HG03045 (cell line): ENCODE measurements at regions not wholly inside any gene's neighbourhood (a gene's known extent, or its start where the extent isn't known, plus 50 kb on each side); places are given as distances from the start of the nearest gene placed in this dataset.

Experiments used
- ATAC-seq: cut with Tn5 transposase; IDR thresholded peaks from one replicate; pipeline ENCODE4 v1.9.1; 2021; ENCODE audit warnings: mild to moderate bottlenecking, moderate library complexity; ENCODE audit not compliant: unreplicated experiment

DNA sequence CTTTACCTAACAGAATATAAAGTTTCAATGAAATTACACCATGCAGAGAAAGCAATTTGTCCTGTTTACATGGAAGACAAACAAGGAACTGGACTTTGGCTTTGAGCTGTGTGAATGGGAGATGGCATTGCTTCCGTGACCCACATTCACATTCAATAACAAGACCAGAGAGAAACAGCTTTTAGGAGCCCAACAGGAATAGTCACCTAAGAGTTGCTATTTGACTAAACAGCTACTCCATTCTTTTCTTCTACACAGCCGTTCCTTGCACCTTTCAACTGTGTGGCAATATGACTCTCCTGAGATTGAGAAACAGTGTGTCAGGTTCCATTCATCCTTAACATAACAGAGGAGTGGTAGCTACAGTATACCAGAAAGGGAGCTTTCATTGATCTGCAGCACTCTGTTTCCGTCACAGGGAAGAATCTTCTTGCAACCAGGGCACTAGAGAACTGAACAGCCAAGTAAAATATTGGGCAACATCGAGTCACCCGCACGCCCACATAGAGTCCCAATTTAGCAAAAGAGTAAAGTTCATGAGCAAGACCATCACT lies 355.1 kb downstream of the HAO1 start:
- no peak for ATAC-seq

GRCh38 chr20:7586481-7586880 lies 353.8 kb downstream of the HAO1 start:
- no peak for ATAC-seq

DNA sequence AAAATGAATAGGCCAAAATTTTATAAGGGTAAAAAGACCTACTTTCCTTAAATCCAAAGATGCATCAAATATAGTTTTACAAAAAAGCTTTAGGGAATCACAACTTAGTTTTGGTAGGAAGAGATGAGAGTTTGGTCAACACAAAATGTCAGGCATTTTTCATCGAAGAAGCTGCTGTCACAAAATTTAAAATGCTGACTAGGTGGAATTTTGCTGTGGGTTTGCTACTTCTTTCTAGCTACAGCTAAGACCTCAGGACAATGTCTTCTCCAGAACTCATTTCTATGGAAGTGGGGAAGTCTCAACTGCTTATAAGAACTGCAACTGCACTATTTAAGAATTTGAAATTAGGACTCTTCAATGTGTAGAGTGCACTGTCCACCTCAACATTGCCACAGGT lies 351.1 kb downstream of the HAO1 start:
- ATAC-seq: no peak

- ATAC-seq: no peak
Measured at GRCh38 chr20:7596541-7596940, 343.7 kb downstream of the HAO1 start.

DNA sequence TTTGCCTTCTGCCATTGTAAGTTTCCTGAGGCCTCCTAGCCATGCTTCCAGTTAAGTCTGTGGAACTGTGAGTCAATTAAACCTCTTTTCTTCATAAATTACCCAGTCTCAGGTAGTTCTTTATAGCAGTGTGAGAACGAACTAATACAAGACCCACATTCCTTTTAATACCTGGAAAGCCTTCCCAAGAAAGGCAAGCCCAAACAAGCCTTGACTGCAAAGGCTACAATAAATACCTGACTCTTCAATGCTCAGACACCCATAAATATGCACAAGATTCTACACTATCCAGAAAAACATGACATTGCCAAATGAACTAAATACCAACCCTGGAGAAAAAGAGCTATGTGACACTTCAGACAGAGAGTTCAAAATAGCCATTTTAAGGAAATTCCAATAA lies 338.8 kb downstream of the HAO1 start:
- no peak for ATAC-seq

GRCh38 chr20:7606941-7607340 lies 333.3 kb downstream of the HAO1 start:
- no peak for ATAC-seq

GRCh38 chr20:7608250-7608649 lies 332.0 kb downstream of the HAO1 start:
- no peak for ATAC-seq

DNA sequence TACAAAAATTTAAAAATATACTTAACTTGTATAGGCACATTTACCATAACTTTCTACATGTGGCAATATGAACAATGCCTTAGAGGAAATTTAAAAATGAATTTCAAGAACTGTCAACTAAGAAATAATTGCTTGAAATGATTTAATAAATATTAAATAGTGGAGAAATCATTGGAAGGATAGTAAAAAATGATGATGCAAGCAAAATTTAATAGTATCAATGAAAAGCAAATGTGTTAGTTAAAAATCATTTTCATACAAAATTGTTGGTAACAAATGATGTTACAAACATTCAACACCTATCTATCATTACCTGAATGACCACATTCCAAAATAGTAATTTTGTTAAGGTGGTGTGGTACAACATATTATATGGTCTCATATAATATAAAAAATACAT lies 331.0 kb downstream of the HAO1 start:
- no peak for ATAC-seq

DNA sequence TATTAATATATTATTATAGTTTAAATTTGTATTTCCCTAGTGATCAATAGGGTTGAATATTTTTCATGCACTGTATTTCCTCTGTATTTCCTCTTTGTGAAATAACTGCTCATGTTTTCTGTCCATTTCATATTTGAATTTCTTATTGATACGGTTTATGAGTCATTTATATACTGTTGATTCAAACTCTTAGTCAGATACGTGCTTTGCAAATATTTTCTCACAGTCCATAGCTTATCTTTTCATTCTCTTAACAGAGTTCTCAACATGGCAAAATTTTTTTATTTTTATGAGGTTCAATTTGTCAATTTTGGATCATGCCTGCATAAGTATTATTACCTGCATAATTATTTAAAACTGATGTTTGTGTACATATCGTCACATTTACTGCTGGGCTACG lies 329.6 kb downstream of the HAO1 start:
- ATAC-seq: no peak

GRCh38 chr20:7617797-7618196 lies 322.5 kb downstream of the HAO1 start:
- ATAC-seq: no peak

DNA sequence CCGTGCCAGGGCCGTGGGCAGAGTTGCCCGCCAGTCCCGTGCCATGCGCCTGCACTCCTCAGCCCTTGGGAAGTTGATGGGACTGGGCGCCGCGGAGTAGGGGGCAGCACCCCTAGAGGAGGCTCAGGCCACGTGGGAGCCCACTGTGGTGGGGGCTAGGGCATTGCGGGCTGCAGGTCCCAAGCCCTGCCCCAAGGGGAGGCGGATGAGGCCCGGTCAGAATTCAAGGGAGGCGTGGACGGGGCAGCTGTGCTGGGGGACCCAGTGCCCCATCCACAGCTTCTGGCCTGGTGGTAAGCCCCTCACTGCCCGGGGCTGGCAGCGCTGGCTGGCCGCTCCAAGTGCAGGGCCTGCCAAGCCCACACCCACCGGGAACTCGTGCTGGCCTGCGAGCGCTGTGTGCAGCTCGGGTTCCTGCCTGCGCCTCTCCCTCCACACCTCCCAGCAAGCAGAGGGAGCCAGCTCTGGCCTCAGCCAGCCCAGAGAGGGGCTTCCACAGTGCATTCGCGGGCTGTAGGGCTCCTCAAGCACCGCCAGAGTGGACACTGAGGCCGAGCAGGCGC lies 317.8 kb downstream of the HAO1 start:
- no peak for ATAC-seq

DNA sequence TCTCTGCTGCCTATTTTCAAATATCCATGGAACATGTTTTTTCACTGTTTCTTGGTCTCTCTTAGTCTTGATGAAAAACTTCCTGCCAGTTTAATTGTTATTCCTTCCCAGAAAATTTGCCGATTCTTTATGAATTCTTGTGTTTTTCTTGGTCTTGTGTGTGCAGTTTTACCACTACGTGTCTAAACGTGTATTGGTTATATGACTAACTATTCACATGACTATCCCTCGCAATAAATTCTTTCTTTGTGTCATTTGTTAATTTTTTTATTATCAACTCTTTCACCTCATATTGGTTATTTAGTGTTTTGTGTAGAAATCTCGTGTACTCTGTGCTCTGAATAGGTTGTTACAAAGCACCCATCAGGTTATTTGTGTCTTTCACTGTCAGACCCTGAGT lies 315.4 kb downstream of the HAO1 start:
- no peak for ATAC-seq

DNA sequence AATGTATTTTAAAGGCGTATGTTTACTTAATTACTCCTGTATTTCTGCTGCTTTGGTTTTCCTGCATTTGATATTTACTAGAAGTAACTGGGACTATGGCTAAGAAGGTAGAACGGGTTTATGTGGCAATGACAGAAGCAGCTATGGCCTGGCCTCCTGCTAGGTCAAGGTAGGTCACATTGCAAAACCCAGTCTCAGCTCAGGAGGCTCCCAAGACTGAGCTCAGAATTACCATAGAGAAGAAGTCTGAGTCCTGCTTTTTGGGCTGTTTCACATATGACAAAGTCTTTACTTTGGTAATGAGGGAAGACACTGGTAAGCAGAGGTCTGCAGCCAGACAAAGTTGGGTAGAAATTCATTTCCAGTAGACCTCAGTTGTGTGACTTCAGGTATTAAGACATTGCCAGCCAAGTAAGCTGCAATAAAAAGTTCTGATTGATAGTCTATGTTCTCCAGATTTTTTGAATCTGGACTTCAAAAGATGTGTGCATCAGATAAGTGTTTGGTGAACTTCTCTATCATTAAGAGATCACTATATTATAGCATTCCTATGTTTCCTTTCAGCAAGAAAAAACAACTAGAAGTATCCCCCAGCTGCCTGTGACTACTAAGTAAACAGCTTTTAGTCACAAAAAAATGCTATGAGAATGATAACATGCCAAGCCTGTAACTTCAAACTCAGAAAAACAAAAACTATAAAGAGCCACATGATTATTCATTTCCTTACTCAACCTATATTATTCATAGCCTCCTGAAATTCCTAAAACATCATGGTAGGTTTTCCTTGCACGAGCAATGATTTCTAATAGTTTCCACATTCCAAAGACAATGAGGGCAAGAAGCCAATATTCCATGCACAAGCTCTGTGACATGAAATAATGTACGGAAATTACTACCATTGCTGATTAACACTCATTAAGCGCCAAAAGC lies 312.3 kb downstream of the HAO1 start:
- no peak for ATAC-seq

- ATAC-seq: no peak
Measured at GRCh38 chr20:7629880-7630279, 310.4 kb downstream of the HAO1 start.

DNA sequence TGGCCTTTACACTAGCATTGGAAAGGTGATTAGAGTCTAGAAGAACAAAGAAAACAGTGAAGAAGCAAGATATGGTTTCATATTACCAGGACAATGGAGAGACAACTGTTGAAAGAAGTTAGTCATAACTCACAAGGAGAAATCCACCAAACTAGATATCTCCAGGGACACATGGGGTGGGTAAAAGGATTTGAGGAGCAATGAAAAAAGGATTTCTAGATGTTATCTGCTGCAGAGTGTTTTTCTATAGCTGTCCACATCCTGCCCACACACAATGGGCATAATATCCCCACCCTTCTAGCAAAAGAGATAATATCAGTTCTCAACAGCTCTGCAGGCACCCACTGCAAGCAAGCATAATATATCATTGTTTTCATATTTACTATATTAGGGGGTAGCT lies 303.1 kb downstream of the HAO1 start:
- ATAC-seq: no peak

DNA sequence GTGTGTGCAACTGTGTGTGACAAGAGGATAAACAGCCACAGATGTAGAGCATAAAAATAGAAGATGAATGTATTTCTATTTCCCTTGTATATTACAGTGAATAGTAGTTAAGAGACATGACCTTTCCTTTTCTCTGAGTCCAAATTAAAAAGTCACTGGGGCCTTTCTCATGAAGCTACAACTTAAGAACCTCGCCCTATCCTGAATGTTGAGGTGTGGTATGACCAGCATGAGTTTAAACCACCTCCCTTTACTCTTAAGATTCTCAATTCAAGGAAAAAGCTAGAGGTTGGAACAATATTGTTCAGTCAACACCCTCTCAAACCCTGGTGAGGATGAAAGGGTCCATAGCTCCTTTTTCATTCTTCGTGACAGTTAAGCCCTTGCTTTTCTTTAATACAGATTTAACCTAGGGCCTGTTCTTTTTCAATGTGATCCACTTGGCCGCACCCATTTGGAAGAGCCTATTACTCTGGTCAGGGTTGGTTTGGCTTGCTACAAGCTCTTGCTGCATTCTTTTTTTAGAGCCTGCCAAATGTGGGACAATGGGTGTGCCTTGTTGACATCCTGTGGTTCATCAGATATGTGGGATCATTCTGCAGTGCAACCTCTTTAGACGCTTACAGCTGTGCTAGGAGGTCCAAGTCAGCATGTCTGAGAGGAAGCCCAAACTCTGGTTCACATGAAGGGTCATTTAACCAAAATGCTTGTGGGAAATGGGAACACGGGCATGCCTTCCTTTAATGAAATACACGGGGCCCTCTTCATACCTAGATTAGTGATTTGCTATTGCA lies 290.0 kb downstream of the HAO1 start:
- no peak for ATAC-seq

GRCh38 chr20:7654231-7654630 lies 286.0 kb downstream of the HAO1 start:
- ATAC-seq: no peak

DNA sequence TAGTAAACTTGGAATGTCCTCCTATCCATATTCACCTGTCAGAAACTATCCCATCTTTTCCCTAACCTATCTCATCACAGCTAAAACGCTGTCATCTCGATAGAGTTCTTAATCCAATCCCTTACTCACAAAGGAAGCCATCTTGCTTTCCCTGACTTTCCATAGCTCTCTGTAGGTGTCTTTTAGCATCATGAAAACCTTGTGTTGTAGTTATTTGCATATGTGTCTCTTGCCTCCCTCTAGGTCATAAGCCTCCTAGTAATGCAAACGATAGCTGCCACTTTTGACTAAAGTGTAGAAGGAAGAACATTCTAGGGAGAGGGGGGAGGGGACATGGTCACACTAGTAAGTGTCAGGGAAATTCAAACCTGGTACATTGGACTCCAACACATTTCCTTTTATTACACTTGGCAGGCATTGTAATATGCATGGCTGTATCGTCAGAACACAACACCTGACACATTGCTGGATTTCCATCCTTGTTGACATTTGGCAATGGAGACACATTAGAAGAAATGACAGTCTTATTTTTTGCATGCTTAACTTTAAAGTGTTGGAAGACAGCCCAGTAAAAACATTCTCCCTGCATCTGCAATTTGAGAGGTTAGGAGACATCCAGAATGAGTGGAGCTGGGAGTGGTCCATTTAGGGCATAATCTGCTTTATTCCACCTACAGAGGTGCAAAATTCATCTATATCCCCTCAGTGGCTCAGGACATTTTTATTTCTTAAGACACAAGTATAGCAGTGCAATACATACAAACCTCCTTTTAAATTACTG lies 283.4 kb downstream of the HAO1 start:
- ATAC-seq: no peak

GRCh38 chr20:7657569-7657968 lies 282.7 kb downstream of the HAO1 start:
- ATAC-seq: no peak

DNA sequence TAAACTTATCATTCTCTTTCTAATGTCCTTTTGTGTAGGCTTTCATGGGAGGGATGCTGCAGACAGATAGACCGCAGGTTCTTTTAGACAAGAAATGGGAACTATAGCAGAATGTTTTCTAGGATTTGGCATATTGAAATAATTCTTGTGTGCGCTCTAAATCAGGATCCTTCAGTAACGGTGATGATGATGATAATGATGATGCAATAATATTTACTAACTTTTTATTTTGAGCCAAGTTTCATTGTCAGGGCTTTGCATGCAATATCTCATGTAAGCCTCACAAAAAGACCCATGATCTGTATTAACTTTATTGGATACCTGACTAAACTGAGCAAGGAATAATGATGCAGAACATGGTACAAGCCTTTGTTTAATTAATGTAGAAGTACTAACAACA lies 280.1 kb downstream of the HAO1 start:
- ATAC-seq: no peak

GRCh38 chr20:7665376-7665775 lies 274.9 kb downstream of the HAO1 start:
- ATAC-seq: no peak
